ENCODE measurements at regions not wholly inside any gene's neighbourhood (a gene's known extent, or its start where the extent isn't known, plus 50 kb on each side); places are given as distances from the start of the nearest gene placed in this dataset.
"Not testable (repeated sequence)": the region's sequence is repeated elsewhere in the genome, so short reads cannot be mapped to it uniquely, and the experiment has no call there.

- DNase-seq (ENCODE audit: low read depth in 2 of 2): no peak
These were observed 587.2 kb upstream of the SEMA6A start for GRCh38 chr5:117161718-117162335.

- no peak for DNase-seq (ENCODE audit: low read depth in 2 of 2)
These were observed 585.8 kb upstream of the SEMA6A start for GRCh38 chr5:117160391-117160790.

- no peak for DNase-seq (ENCODE audit: low read depth in 2 of 2)
These were observed 574.7 kb upstream of the SEMA6A start for GRCh38 chr5:117149312-117149711.

GRCh38 chr5:117144086-117144485 lies 569.5 kb upstream of the SEMA6A start:
- no peak for DNase-seq (ENCODE audit: low read depth in 2 of 2)

- no peak for DNase-seq (ENCODE audit: low read depth in 2 of 2)
These were observed 568.8 kb upstream of the SEMA6A start for GRCh38 chr5:117143406-117143805.

GRCh38 chr5:117138523-117138922 lies 563.9 kb upstream of the SEMA6A start:
- DNase-seq (ENCODE audit: low read depth in 2 of 2): no peak

- no peak for DNase-seq (ENCODE audit: low read depth in 2 of 2)
These were observed 561.2 kb upstream of the SEMA6A start for GRCh38 chr5:117135851-117136250.

GRCh38 chr5:117133198-117133597 lies 558.6 kb upstream of the SEMA6A start:
- DNase-seq (ENCODE audit: low read depth in 2 of 2): no peak

- no peak for DNase-seq (ENCODE audit: low read depth in 2 of 2)
These were observed 557.3 kb upstream of the SEMA6A start for GRCh38 chr5:117131876-117132275.

- DNase-seq (ENCODE audit: low read depth in 2 of 2): no peak
These were observed 556.5 kb upstream of the SEMA6A start for GRCh38 chr5:117131048-117131679.

- DNase-seq (ENCODE audit: low read depth in 2 of 2): no peak
These were observed 543.9 kb upstream of the SEMA6A start for GRCh38 chr5:117118499-117118898.

- not testable (repeated sequence) for DNase-seq (ENCODE audit: low read depth in 2 of 2)
These were observed 542.7 kb upstream of the SEMA6A start for GRCh38 chr5:117117314-117117713.

- no peak for DNase-seq (ENCODE audit: low read depth in 2 of 2)
These were observed 535.9 kb upstream of the SEMA6A start for GRCh38 chr5:117110548-117110947.

GRCh38 chr5:117107859-117108258 lies 533.2 kb upstream of the SEMA6A start:
- DNase-seq (ENCODE audit: low read depth in 2 of 2): no peak

- no peak for DNase-seq (ENCODE audit: low read depth in 2 of 2)
These were observed 529.1 kb upstream of the SEMA6A start for GRCh38 chr5:117103703-117104102.

GRCh38 chr5:117102591-117102990 lies 528.0 kb upstream of the SEMA6A start:
- DNase-seq (ENCODE audit: low read depth in 2 of 2): no peak

- no peak for DNase-seq (ENCODE audit: low read depth in 2 of 2)
These were observed 525.6 kb upstream of the SEMA6A start for GRCh38 chr5:117100176-117100575.

- DNase-seq (ENCODE audit: low read depth in 2 of 2): no peak
These were observed 523.5 kb upstream of the SEMA6A start for GRCh38 chr5:117098094-117098493.

- no peak for DNase-seq (ENCODE audit: low read depth in 2 of 2)
These were observed 521.0 kb upstream of the SEMA6A start for GRCh38 chr5:117095346-117096332.

- DNase-seq (ENCODE audit: low read depth in 2 of 2): no peak
These were observed 519.6 kb upstream of the SEMA6A start for GRCh38 chr5:117094114-117094815.

- DNase-seq (ENCODE audit: low read depth in 2 of 2): no peak
These were observed 519.0 kb upstream of the SEMA6A start for GRCh38 chr5:117093653-117094052.

GRCh38 chr5:117089001-117089400 lies 514.4 kb upstream of the SEMA6A start:
- no peak for DNase-seq (ENCODE audit: low read depth in 2 of 2)

Measured in stimulated activated CD8-positive, alpha-beta memory T cell treated with anti-CD3 and anti-CD28 coated beads, Interleukin-7, amount 100 ng/mL, for 4 hours (primary cell).